Fibroblast of lung (primary cell): ENCODE measurements at regions not wholly inside any gene's neighbourhood (a gene's known extent, or its start where the extent isn't known, plus 50 kb on each side); places are given as distances from the start of the nearest gene placed in this dataset.
"Not testable (repeated sequence)": the region's sequence is repeated elsewhere in the genome, so short reads cannot be mapped to it uniquely, and the experiment has no call there.

Experiments used
- CTCF ChIP-seq, 2 donors: IDR thresholded peaks in 1 of 2; conservative IDR thresholded peaks in 1 of 2; 1 replicate in 1 of 2; 2 replicates in 1 of 2; pipeline ENCODE4 v1.5.1; 2011 to 2012; ENCODE audit warnings: low read length in 2 of 2, control low read depth in 1 of 2, inconsistent platforms in 1 of 2, low read depth in 1 of 2, mild to moderate bottlenecking in 1 of 2
- EZH2 ChIP-seq: IDR thresholded peaks from 2 replicates; pipeline ENCODE4 v1.5.1; 2012; ENCODE audit warnings: low read length, control low read depth, mild to moderate bottlenecking; ENCODE audit errors: missing control alignments

GRCh38 chr2:89306869-89307637, 615.6 kb downstream of the RPIA start:
- TF ChIP-seq CTCF (conservative IDR thresholded peaks at IDR 0.05 in 1 of 2, IDR thresholded peaks at IDR 0.05 in 1 of 2; ENCODE audit: low read depth in 1 of 2, low read length in 2 of 2); EZH2: not testable (repeated sequence)
